WTC11 (cell line): ENCODE measurements at regions not wholly inside any gene's neighbourhood (a gene's known extent, or its start where the extent isn't known, plus 50 kb on each side); places are given as distances from the start of the nearest gene placed in this dataset.

ENCODE experiments used
- ATAC-seq: fragments of 200-7000 bp; cut with Tn5 transposase; 2 replicates; pipeline ENCODE4 v1.10.0; 2021; ENCODE audit warnings: mild to moderate bottlenecking, moderate library complexity
- CTCF ChIA-PET: fragments of 300-600 bp; sonication (Branson Sonifier 250); formaldehyde crosslinking; loops from one replicate; lab custom pipeline; 2021; ENCODE audit warnings: antibody characterized with exemption; lab: Charles Lee
- POLR2A ChIA-PET: fragments of 350-600 bp; sonication (Branson Sonifier 250); formaldehyde crosslinking; loops from one replicate; lab custom pipeline; 2021; ENCODE audit warnings: antibody characterized with exemption; lab: Charles Lee
- DNase-seq: peaks from one replicate; pipeline ENCODE4 v3.0.0; 2021; ENCODE audit warnings: low spot score
- H3K27ac Mint-ChIP-seq: 2 replicates; pipeline ENCODE4 v1.8.0; 2021; ENCODE audit warnings: mixed read lengths
- H3K27me3 Mint-ChIP-seq: 2 replicates; pipeline ENCODE4 v1.8.0; 2021; ENCODE audit warnings: low read depth, mild to moderate bottlenecking, moderate library complexity, mixed read lengths
- H3K36me3 Mint-ChIP-seq: 2 replicates; pipeline ENCODE4 v1.8.0; 2021; ENCODE audit warnings: mixed read lengths
- H3K4me1 Mint-ChIP-seq: 2 replicates; pipeline ENCODE4 v1.8.0; 2022; ENCODE audit warnings: mixed read lengths
- H3K4me3 Mint-ChIP-seq: 2 replicates; pipeline ENCODE4 v1.8.0; 2021; ENCODE audit warnings: mild to moderate bottlenecking, moderate library complexity, mixed read lengths
- H3K9me3 Mint-ChIP-seq: 2 replicates; pipeline ENCODE4 v1.8.0; 2021; ENCODE audit warnings: mixed read lengths
- E2F5 ChIP-seq: sonication (generic); formaldehyde crosslinking; IDR thresholded peaks from 2 replicates; pipeline ENCODE4 v1.8.1; 2022; ENCODE audit warnings: mild to moderate bottlenecking, moderate library complexity, missing genetic modification reagents
- ELF4 ChIP-seq: sonication (generic); formaldehyde crosslinking; IDR thresholded peaks from 2 replicates; pipeline ENCODE4 v1.8.1; 2022; ENCODE audit warnings: low read depth, mild to moderate bottlenecking, moderate library complexity, missing genetic modification reagents
- ERG ChIP-seq: fragments of 250-450 bp; sonication (Bioruptor Pico); IDR thresholded peaks from 2 replicates; pipeline ENCODE4 v1.8.0; 2021; ENCODE audit warnings: mild to moderate bottlenecking
- FOXJ3 ChIP-seq: sonication (generic); formaldehyde crosslinking; IDR thresholded peaks from 2 replicates; pipeline ENCODE4 v1.9.0; 2021; ENCODE audit warnings: missing genetic modification reagents, mild to moderate bottlenecking, borderline replicate concordance
- FOXP4 ChIP-seq: sonication (generic); formaldehyde crosslinking; IDR thresholded peaks from 2 replicates; pipeline ENCODE4 v1.8.0; 2022; ENCODE audit warnings: mild to moderate bottlenecking, missing genetic modification reagents
- HMGA2 ChIP-seq: fragments of 250-450 bp; sonication (Bioruptor Pico); IDR thresholded peaks from 2 replicates; pipeline ENCODE4 v1.4.0; 2021; ENCODE audit warnings: mild to moderate bottlenecking, moderate library complexity
- IRF1 ChIP-seq: sonication (generic); formaldehyde crosslinking; IDR thresholded peaks from 2 replicates; pipeline ENCODE4 v1.8.0; 2023; ENCODE audit warnings: missing genetic modification reagents
- JAZF1 ChIP-seq: fragments of 250-450 bp; sonication (Bioruptor Pico); IDR thresholded peaks from 2 replicates; pipeline ENCODE4 v1.9.0; 2021; ENCODE audit warnings: moderate library complexity, mild to moderate bottlenecking, inconsistent platforms
- KAT7 ChIP-seq: sonication (generic); formaldehyde crosslinking; IDR thresholded peaks from 2 replicates; pipeline ENCODE4 v1.8.1; 2023; ENCODE audit warnings: missing genetic modification reagents, mild to moderate bottlenecking, borderline replicate concordance
- MXD4 ChIP-seq: fragments of 250-450 bp; sonication (Bioruptor Pico); IDR thresholded peaks from 2 replicates; pipeline ENCODE4 v1.8.0; 2021; ENCODE audit warnings: mild to moderate bottlenecking, moderate library complexity, borderline replicate concordance
- NFATC4 ChIP-seq: fragments of 250-450 bp; sonication (Bioruptor Pico); IDR thresholded peaks from 2 replicates; pipeline ENCODE4 v1.9.0; 2021; ENCODE audit warnings: mild to moderate bottlenecking
- NR1H2 ChIP-seq: sonication (generic); formaldehyde crosslinking; IDR thresholded peaks from 2 replicates; pipeline ENCODE4 v1.9.0; 2021; ENCODE audit warnings: mild to moderate bottlenecking, moderate library complexity, missing genetic modification reagents
- RORB ChIP-seq: fragments of 250-450 bp; sonication (Bioruptor Pico); IDR thresholded peaks from 2 replicates; pipeline ENCODE4 v1.9.0; 2021; ENCODE audit warnings: mild to moderate bottlenecking
- SMAD4 ChIP-seq: sonication (generic); formaldehyde crosslinking; IDR thresholded peaks from 2 replicates; pipeline ENCODE4 v1.8.0; 2022; ENCODE audit warnings: mild to moderate bottlenecking, missing genetic modification reagents
- TCF7 ChIP-seq: sonication (generic); formaldehyde crosslinking; IDR thresholded peaks from 2 replicates; pipeline ENCODE4 v1.8.0; 2022; ENCODE audit warnings: mild to moderate bottlenecking, low read depth, missing genetic modification reagents, moderate library complexity
- TP53 ChIP-seq: sonication (generic); formaldehyde crosslinking; IDR thresholded peaks from 2 replicates; pipeline ENCODE4 v1.8.1; 2023; ENCODE audit warnings: mild to moderate bottlenecking, missing genetic modification reagents
- USF1 ChIP-seq: sonication (generic); formaldehyde crosslinking; IDR thresholded peaks from 2 replicates; pipeline ENCODE4 v1.8.0; 2022; ENCODE audit warnings: mild to moderate bottlenecking, missing genetic modification reagents
- USF2 ChIP-seq: sonication (generic); formaldehyde crosslinking; IDR thresholded peaks from 2 replicates; pipeline ENCODE4 v1.8.1; 2023; ENCODE audit warnings: mild to moderate bottlenecking, missing genetic modification reagents, moderate library complexity
- ZBTB21 ChIP-seq: sonication (generic); formaldehyde crosslinking; IDR thresholded peaks from 2 replicates; pipeline ENCODE4 v1.8.1; 2023; ENCODE audit warnings: mild to moderate bottlenecking, missing genetic modification reagents, borderline replicate concordance
- ZNF219 ChIP-seq: sonication (generic); formaldehyde crosslinking; IDR thresholded peaks from 2 replicates; pipeline ENCODE4 v1.8.0; 2023; ENCODE audit warnings: missing genetic modification reagents, mild to moderate bottlenecking, borderline replicate concordance
- ZNF232 ChIP-seq: sonication (generic); formaldehyde crosslinking; IDR thresholded peaks from 2 replicates; pipeline ENCODE4 v1.8.0; 2022; ENCODE audit warnings: mild to moderate bottlenecking, missing genetic modification reagents
- ZNF263 ChIP-seq: sonication (generic); formaldehyde crosslinking; IDR thresholded peaks from 2 replicates; pipeline ENCODE4 v1.8.1; 2022; ENCODE audit warnings: low read depth, mild to moderate bottlenecking, moderate library complexity, missing genetic modification reagents
- ZNF416 ChIP-seq: fragments of 250-450 bp; sonication (Bioruptor Pico); IDR thresholded peaks from 2 replicates; pipeline ENCODE4 v1.9.0; 2021; ENCODE audit warnings: mild to moderate bottlenecking, inconsistent platforms
- ZNF425 ChIP-seq: fragments of 250-450 bp; sonication (Bioruptor Pico); conservative IDR thresholded peaks from 2 replicates; pipeline ENCODE4 v1.9.0; 2021; ENCODE audit warnings: mild to moderate bottlenecking

GRCh38 chr17:65320820-65321219, 183.7 kb downstream of the RGS9 start:
- DNase-seq = no peak
- POLR2A ChIA-PET = no interaction called here
- TF ChIP-seq NFATC4 (no peak), HMGA2 (no peak), SMAD4 (CRISPR knock-in tag) (no peak), ZNF263 (no peak), RORB (CRISPR knock-in tag) (no peak), ZNF416 (no peak), MXD4 (CRISPR knock-in tag) (no peak), FOXP4 (no peak), NR1H2 (CRISPR knock-in tag) (no peak)
- TF ChIP-seq, all 79 proteins: peak for 0
- no peak overlapping the region for H3K27ac Mint-ChIP-seq
- H3K4me3 Mint-ChIP-seq = no peak overlapping the region
- no peaks in the 10 kb centered on the region for H3K27me3 Mint-ChIP-seq
- ATAC-seq = no peak
- no peaks in the 10 kb centered on the region for H3K4me1 Mint-ChIP-seq
- CTCF ChIA-PET = no interaction called here
- H3K36me3 Mint-ChIP-seq = no peaks in the 10 kb centered on the region
- peaks cover 8% of the 10 kb centered on the region; the same call in 1 of the 2 replicates for H3K9me3 Mint-ChIP-seq

GRCh38 chr17:65314212-65314611, 177.0 kb downstream of the RGS9 start:
- POLR2A ChIA-PET = interaction anchor here (0.6 kb wide), 1 partner anchor 17 kb away, joined by 3 read pairs; no protein-coding TSS in a partner anchor
- H3K27me3 Mint-ChIP-seq = no peaks in the 10 kb centered on the region
- CTCF ChIA-PET = interaction anchor here (4.6 kb wide), 1 partner anchor 20 kb away, joined by 27 read pairs; no protein-coding TSS in a partner anchor
- H3K4me3 Mint-ChIP-seq = no peak overlapping the region
- no peaks in the 10 kb centered on the region for H3K9me3 Mint-ChIP-seq
- no peaks in the 10 kb centered on the region for H3K36me3 Mint-ChIP-seq
- H3K27ac Mint-ChIP-seq = no peak overlapping the region
- no peak for ATAC-seq
- DNase-seq = no peak
- H3K4me1 Mint-ChIP-seq = peaks cover 16% of the 10 kb centered on the region
- TF ChIP-seq TP53 (no peak), ZNF219 (CRISPR knock-in tag) (no peak), E2F5 (CRISPR knock-in tag) (no peak), ZNF232 (no peak), ZBTB21 (CRISPR knock-in tag) (no peak), ZNF425 (CRISPR knock-in tag) (no peak), USF2 (CRISPR knock-in tag) (no peak), IRF1 (CRISPR knock-in tag) (no peak), TCF7 (CRISPR knock-in tag) (no peak), ZNF416 (no peak), JAZF1 (CRISPR knock-in tag) (no peak), ELF4 (no peak), USF1 (CRISPR knock-in tag) (no peak), KAT7 (CRISPR knock-in tag) (no peak), ERG (CRISPR knock-in tag) (no peak), FOXJ3 (no peak)
